IPS-18a (cell line): ENCODE measurements at regions not wholly inside any gene's neighbourhood (a gene's known extent, or its start where the extent isn't known, plus 50 kb on each side); places are given as distances from the start of the nearest gene placed in this dataset.

ENCODE experiments used
- H3K27ac ChIP-seq: one replicate; pipeline ENCODE4 v1.5.1; 2013; ENCODE audit warnings: low read length
- H3K27me3 ChIP-seq: one replicate; pipeline ENCODE4 v1.6.1; 2013; ENCODE audit warnings: mild to moderate bottlenecking, low read length; ENCODE audit not compliant: control insufficient read depth, insufficient read depth
- H3K36me3 ChIP-seq: one replicate; pipeline ENCODE4 v1.6.1; 2013; ENCODE audit warnings: low read depth, low read length; ENCODE audit not compliant: control insufficient read depth
- H3K4me1 ChIP-seq: one replicate; pipeline ENCODE4 v1.6.1; 2013; ENCODE audit warnings: low read depth, low read length; ENCODE audit not compliant: control insufficient read depth
- H3K4me3 ChIP-seq: one replicate; pipeline ENCODE4 v1.5.1; 2013; ENCODE audit warnings: low read length
- H3K9ac ChIP-seq: one replicate; pipeline ENCODE4 v1.6.1; 2013; ENCODE audit warnings: mild to moderate bottlenecking, low read length, moderate library complexity
- H3K9me3 ChIP-seq: one replicate; pipeline ENCODE4 v1.6.1; 2013; ENCODE audit warnings: low read depth, low read length; ENCODE audit not compliant: control insufficient read depth

GRCh38 chr4:27149541-27150212 lies 289.0 kb downstream of the STIM2 start:
- Histone ChIP-seq H3K27me3 (no peaks in the 10 kb centered on the region), H3K27ac (no peak overlapping the region), H3K9me3 (no peaks in the 10 kb centered on the region), H3K36me3 (no peaks in the 10 kb centered on the region), H3K4me1 (no peaks in the 10 kb centered on the region), H3K9ac (no peak overlapping the region), H3K4me3 (no peak overlapping the region)

GRCh38 chr4:27152703-27153102 lies 292.1 kb downstream of the STIM2 start:
- Histone ChIP-seq H3K27me3 (no peaks in the 10 kb centered on the region), H3K9me3 (no peaks in the 10 kb centered on the region), H3K9ac (no peak overlapping the region), H3K36me3 (no peaks in the 10 kb centered on the region), H3K4me1 (no peaks in the 10 kb centered on the region), H3K4me3 (no peak overlapping the region), H3K27ac (no peak overlapping the region)

GRCh38 chr4:27154706-27155105 lies 294.1 kb downstream of the STIM2 start:
- H3K4me1 ChIP-seq = no peaks in the 10 kb centered on the region
- no peak overlapping the region for H3K9ac ChIP-seq
- no peaks in the 10 kb centered on the region for H3K27me3 ChIP-seq
- no peaks in the 10 kb centered on the region for H3K36me3 ChIP-seq
- H3K27ac ChIP-seq = no peak overlapping the region
- H3K4me3 ChIP-seq = no peak overlapping the region
- no peaks in the 10 kb centered on the region for H3K9me3 ChIP-seq

- Histone ChIP-seq H3K27ac (no peak overlapping the region), H3K4me3 (no peak overlapping the region), H3K36me3 (no peaks in the 10 kb centered on the region), H3K9me3 (no peaks in the 10 kb centered on the region), H3K9ac (no peak overlapping the region), H3K4me1 (peaks cover 3% of the 10 kb centered on the region), H3K27me3 (no peaks in the 10 kb centered on the region)
Measured at GRCh38 chr4:27161191-27161590, 300.6 kb downstream of the STIM2 start.

- H3K27ac ChIP-seq = no peak overlapping the region
- H3K27me3 ChIP-seq = no peaks in the 10 kb centered on the region
- H3K9ac ChIP-seq = no peak overlapping the region
- no peaks in the 10 kb centered on the region for H3K4me1 ChIP-seq
- H3K4me3 ChIP-seq = no peak overlapping the region
- no peaks in the 10 kb centered on the region for H3K9me3 ChIP-seq
- H3K36me3 ChIP-seq = no peaks in the 10 kb centered on the region
Measured at GRCh38 chr4:27168783-27169182, 308.1 kb downstream of the STIM2 start.

- H3K9ac ChIP-seq = no peak overlapping the region
- no peaks in the 10 kb centered on the region for H3K36me3 ChIP-seq
- no peak overlapping the region for H3K4me3 ChIP-seq
- H3K4me1 ChIP-seq = no peaks in the 10 kb centered on the region
- H3K27ac ChIP-seq = no peak overlapping the region
- no peaks in the 10 kb centered on the region for H3K9me3 ChIP-seq
- no peaks in the 10 kb centered on the region for H3K27me3 ChIP-seq
Measured at GRCh38 chr4:27173280-27173679, 312.6 kb downstream of the STIM2 start.

- Histone ChIP-seq H3K4me3 (no peak overlapping the region), H3K36me3 (no peaks in the 10 kb centered on the region), H3K27me3 (no peaks in the 10 kb centered on the region), H3K4me1 (no peaks in the 10 kb centered on the region), H3K9me3 (no peaks in the 10 kb centered on the region), H3K27ac (no peak overlapping the region), H3K9ac (no peak overlapping the region)
Measured at GRCh38 chr4:27176400-27176799, 315.8 kb downstream of the STIM2 start.

GRCh38 chr4:27176881-27177280 lies 316.2 kb downstream of the STIM2 start:
- Histone ChIP-seq H3K4me3 (no peak overlapping the region), H3K9ac (no peak overlapping the region), H3K27ac (no peak overlapping the region)

GRCh38 chr4:27178061-27178460 lies 317.4 kb downstream of the STIM2 start:
- no peaks in the 10 kb centered on the region for H3K9me3 ChIP-seq
- H3K9ac ChIP-seq = no peak overlapping the region
- H3K27me3 ChIP-seq = no peaks in the 10 kb centered on the region
- H3K27ac ChIP-seq = no peak overlapping the region
- H3K36me3 ChIP-seq = no peaks in the 10 kb centered on the region
- no peaks in the 10 kb centered on the region for H3K4me1 ChIP-seq
- no peak overlapping the region for H3K4me3 ChIP-seq

More at GRCh38 chr4:27176881-27177280, 316.2 kb downstream of the STIM2 start:
- no peaks in the 10 kb centered on the region for H3K4me1 ChIP-seq
- no peaks in the 10 kb centered on the region for H3K36me3 ChIP-seq
- no peaks in the 10 kb centered on the region for H3K27me3 ChIP-seq
- no peaks in the 10 kb centered on the region for H3K9me3 ChIP-seq

- H3K36me3 ChIP-seq = no peaks in the 10 kb centered on the region
- H3K4me3 ChIP-seq = no peak overlapping the region
- no peak overlapping the region for H3K27ac ChIP-seq
- no peaks in the 10 kb centered on the region for H3K4me1 ChIP-seq
- no peaks in the 10 kb centered on the region for H3K27me3 ChIP-seq
- H3K9me3 ChIP-seq = no peaks in the 10 kb centered on the region
- H3K9ac ChIP-seq = no peak overlapping the region
Measured at GRCh38 chr4:27181693-27182092, 321.1 kb downstream of the STIM2 start.

- no peaks in the 10 kb centered on the region for H3K27me3 ChIP-seq
- no peak overlapping the region for H3K9ac ChIP-seq
- no peak overlapping the region for H3K4me3 ChIP-seq
- H3K9me3 ChIP-seq = no peaks in the 10 kb centered on the region
- H3K36me3 ChIP-seq = no peaks in the 10 kb centered on the region
- H3K4me1 ChIP-seq = no peaks in the 10 kb centered on the region
- H3K27ac ChIP-seq = no peak overlapping the region
Measured at GRCh38 chr4:27182211-27182610, 321.6 kb downstream of the STIM2 start.

- H3K27me3 ChIP-seq = no peaks in the 10 kb centered on the region
- no peak overlapping the region for H3K27ac ChIP-seq
- H3K9ac ChIP-seq = no peak overlapping the region
- H3K4me1 ChIP-seq = no peaks in the 10 kb centered on the region
- no peak overlapping the region for H3K4me3 ChIP-seq
- no peaks in the 10 kb centered on the region for H3K9me3 ChIP-seq
- no peaks in the 10 kb centered on the region for H3K36me3 ChIP-seq
Measured at GRCh38 chr4:27184508-27185155, 324.0 kb downstream of the STIM2 start.
